Natural killer cell (primary cell): ENCODE measurements at regions not wholly inside any gene's neighbourhood (a gene's known extent, or its start where the extent isn't known, plus 50 kb on each side); places are given as distances from the start of the nearest gene placed in this dataset.

Source experiments
- ATAC-seq, 3 donors: fragments of 150-1000 bp in 2 of 3; fragments of 200-7000 bp in 1 of 3; cut with Tn5 transposase; 1 replicate in 1 of 3; 2 replicates in 2 of 3; pipeline ENCODE4 v1.10.0; 2021; ENCODE audit warnings: mild to moderate bottlenecking in 2 of 3, moderate library complexity in 2 of 3
- DNase-seq, 2 donors: peaks; one replicate each; pipeline versions ENCODE4 v3.0.0 to v3.0.0-alpha.2; 2013 to 2021; ENCODE audit warnings: mixed read lengths in 1 of 2
- H3K27ac ChIP-seq: one replicate; pipeline ENCODE4 v1.5.1; 2013; ENCODE audit warnings: mild to moderate bottlenecking, low read length
- H3K27me3 ChIP-seq: one replicate; pipeline ENCODE4 v1.6.1; 2013; ENCODE audit warnings: low read length; ENCODE audit not compliant: control insufficient read depth, insufficient read depth
- H3K36me3 ChIP-seq: one replicate; pipeline ENCODE4 v1.6.1; 2013; ENCODE audit warnings: low read length; ENCODE audit not compliant: control insufficient read depth, insufficient read depth
- H3K4me1 ChIP-seq: one replicate; pipeline ENCODE4 v1.6.1; 2013; ENCODE audit warnings: low read length; ENCODE audit not compliant: control insufficient read depth, insufficient read depth
- H3K4me3 ChIP-seq: one replicate; pipeline ENCODE4 v1.5.1; 2013; ENCODE audit warnings: low read length
- H3K9me3 ChIP-seq: one replicate; pipeline ENCODE4 v1.6.1; 2013; ENCODE audit warnings: low read length; ENCODE audit not compliant: control insufficient read depth, insufficient read depth
- H3K27ac Mint-ChIP-seq, 2 donors: one replicate each; pipeline ENCODE4 v1.8.0; 2022; ENCODE audit warnings: mild to moderate bottlenecking in 2 of 2, mixed read lengths in 2 of 2, moderate library complexity in 1 of 2
- H3K27me3 Mint-ChIP-seq, 2 donors: one replicate each; pipeline ENCODE4 v1.8.0; 2022; ENCODE audit warnings: low read depth in 2 of 2, mixed read lengths in 2 of 2
- H3K36me3 Mint-ChIP-seq: one replicate; pipeline ENCODE4 v1.8.0; 2022; ENCODE audit warnings: mixed read lengths
- H3K4me1 Mint-ChIP-seq, 2 donors: one replicate each; pipeline ENCODE4 v1.8.0; 2022; ENCODE audit warnings: mixed read lengths in 2 of 2
- H3K4me3 Mint-ChIP-seq: one replicate; pipeline ENCODE4 v1.8.0; 2022; ENCODE audit warnings: mild to moderate bottlenecking, moderate library complexity, mixed read lengths
- H3K9me3 Mint-ChIP-seq, 2 donors: one replicate each; pipeline ENCODE4 v1.8.0; 2022; ENCODE audit warnings: mixed read lengths in 2 of 2
- WGBS: methylation state at CpG from one replicate; pipeline ENCODE4 v1.1.7; 2013; ENCODE audit warnings: missing lambda C conversion rate; ENCODE audit not compliant: insufficient coverage; 5-methylcytosine and 5-hydroxymethylcytosine counted together
- intact Hi-C: fragments of 100-400 bp; cut with micrococcal nuclease; formaldehyde crosslinking; loops from one replicate; pipeline ENCODE4 v1.14.2; 2022
- TF ChIP-seq, protein P1 (sequence below): fragments of 200-600 bp; IDR thresholded peaks from one replicate; pipeline ENCODE4 v1.8.0; 2022; ENCODE audit warnings: antibody characterized with exemption

DNA sequence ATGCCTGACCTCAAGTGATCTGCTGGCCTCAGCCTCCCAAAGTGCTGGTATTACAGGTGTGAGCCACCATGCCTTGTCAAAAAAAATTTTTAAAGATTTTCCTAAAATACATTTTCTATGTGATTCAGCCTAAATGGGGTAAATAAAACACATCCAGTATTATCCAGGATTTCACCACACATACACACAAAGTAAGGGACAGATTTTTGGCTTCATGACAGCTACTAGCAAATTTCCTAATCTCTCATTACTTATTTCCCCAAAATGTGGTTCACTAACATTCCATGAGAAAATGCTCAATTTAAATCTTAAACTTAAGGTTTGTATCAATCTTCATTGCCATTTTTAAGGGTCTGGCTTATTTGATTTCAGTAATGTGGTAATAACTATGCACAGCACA, 348.5 kb upstream of the INTU start:
- Histone ChIP-seq H3K9me3 (no peaks in the 10 kb centered on the region), H3K4me3 (no peak overlapping the region), H3K27me3 (no peaks in the 10 kb centered on the region), H3K27ac (no peak overlapping the region), H3K36me3 (no peaks in the 10 kb centered on the region), H3K4me1 (no peaks in the 10 kb centered on the region)
- peaks cover 18 to 24% of the 10 kb centered on the region in 2 donors for H3K9me3 Mint-ChIP-seq
- TF ChIP-seq, protein P1, sequence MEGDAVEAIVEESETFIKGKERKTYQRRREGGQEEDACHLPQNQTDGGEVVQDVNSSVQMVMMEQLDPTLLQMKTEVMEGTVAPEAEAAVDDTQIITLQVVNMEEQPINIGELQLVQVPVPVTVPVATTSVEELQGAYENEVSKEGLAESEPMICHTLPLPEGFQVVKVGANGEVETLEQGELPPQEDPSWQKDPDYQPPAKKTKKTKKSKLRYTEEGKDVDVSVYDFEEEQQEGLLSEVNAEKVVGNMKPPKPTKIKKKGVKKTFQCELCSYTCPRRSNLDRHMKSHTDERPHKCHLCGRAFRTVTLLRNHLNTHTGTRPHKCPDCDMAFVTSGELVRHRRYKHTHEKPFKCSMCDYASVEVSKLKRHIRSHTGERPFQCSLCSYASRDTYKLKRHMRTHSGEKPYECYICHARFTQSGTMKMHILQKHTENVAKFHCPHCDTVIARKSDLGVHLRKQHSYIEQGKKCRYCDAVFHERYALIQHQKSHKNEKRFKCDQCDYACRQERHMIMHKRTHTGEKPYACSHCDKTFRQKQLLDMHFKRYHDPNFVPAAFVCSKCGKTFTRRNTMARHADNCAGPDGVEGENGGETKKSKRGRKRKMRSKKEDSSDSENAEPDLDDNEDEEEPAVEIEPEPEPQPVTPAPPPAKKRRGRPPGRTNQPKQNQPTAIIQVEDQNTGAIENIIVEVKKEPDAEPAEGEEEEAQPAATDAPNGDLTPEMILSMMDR: no peak
- no peaks in the 10 kb centered on the region for H3K4me1 Mint-ChIP-seq
- no peak for DNase-seq
- intact Hi-C loops: no loop called here
- no peaks in the 10 kb centered on the region for H3K36me3 Mint-ChIP-seq
- no peak overlapping the region for H3K4me3 Mint-ChIP-seq
- no peak overlapping the region for H3K27ac Mint-ChIP-seq
- no peaks in the 10 kb centered on the region for H3K27me3 Mint-ChIP-seq
- no peak for ATAC-seq

DNA sequence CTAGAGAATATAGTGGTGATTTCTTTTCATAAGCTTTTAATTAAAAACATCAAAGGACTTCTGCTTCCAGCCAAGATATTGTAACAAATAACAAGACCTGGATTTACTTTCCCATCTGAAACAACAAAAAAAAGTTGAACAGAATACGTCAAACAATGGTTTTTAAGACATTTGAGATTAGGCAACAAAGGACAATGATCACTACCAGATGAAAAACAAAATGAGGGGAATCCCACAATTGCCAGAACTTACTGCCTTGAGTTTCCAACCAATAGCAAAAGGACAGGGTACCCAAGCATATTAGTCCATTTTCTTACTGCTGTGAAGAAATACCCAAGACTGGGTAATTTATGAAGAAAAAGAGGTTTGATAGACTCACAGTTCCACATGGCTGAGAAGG, 341.4 kb upstream of the INTU start:
- no peaks in the 10 kb centered on the region for H3K36me3 ChIP-seq
- H3K27me3 ChIP-seq: no peaks in the 10 kb centered on the region
- no peak overlapping the region for H3K4me3 ChIP-seq
- H3K4me1 Mint-ChIP-seq: no peaks in the 10 kb centered on the region
- H3K9me3 ChIP-seq: peaks cover 22% of the 10 kb centered on the region
- DNase-seq (no peak), ATAC-seq (no peak)
- WGBS: 78% methylated on average over 1 of the region's 1 CpG
- TF ChIP-seq, protein P1: no peak
- H3K36me3 Mint-ChIP-seq: no peaks in the 10 kb centered on the region
- H3K4me3 Mint-ChIP-seq: no peak overlapping the region
- H3K9me3 Mint-ChIP-seq: peaks cover 13 to 29% of the 10 kb centered on the region in 2 donors
- H3K27me3 Mint-ChIP-seq: no peaks in the 10 kb centered on the region
- H3K27ac Mint-ChIP-seq: no peak overlapping the region
- intact Hi-C loops: no loop called here
- no peak overlapping the region for H3K27ac ChIP-seq
- H3K4me1 ChIP-seq: no peaks in the 10 kb centered on the region

DNA sequence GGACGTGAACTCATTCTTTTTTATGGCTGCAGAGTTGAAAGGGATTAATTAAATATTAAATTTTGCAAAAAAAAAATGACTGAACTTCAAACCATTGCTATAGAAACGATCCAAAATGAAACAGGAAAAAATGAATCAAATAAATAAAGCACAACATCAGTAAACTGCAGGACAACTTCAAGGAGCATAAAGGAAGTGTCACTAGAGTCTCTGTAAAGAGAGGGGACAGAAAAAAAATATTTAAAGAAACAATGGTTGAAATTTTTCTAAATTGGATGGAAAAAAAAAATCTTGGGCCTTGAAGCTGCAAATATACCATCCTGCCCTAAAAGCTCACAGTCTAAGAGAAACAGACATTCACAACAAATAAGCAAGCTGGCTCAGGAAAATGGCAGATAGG, 339.3 kb upstream of the INTU start:
- H3K36me3 ChIP-seq: no peaks in the 10 kb centered on the region
- H3K4me3 ChIP-seq: no peak overlapping the region
- H3K27me3 ChIP-seq: no peaks in the 10 kb centered on the region
- no peaks in the 10 kb centered on the region for H3K4me1 Mint-ChIP-seq
- intact Hi-C loops: no loop called here
- no peaks in the 10 kb centered on the region for H3K27me3 Mint-ChIP-seq
- H3K9me3 Mint-ChIP-seq: peaks cover 15 to 37% of the 10 kb centered on the region in 2 donors
- peaks cover 22% of the 10 kb centered on the region for H3K9me3 ChIP-seq
- ATAC-seq (no peak), DNase-seq (no peak)
- H3K27ac Mint-ChIP-seq: no peak overlapping the region
- TF ChIP-seq, protein P1: no peak
- H3K4me1 ChIP-seq: no peaks in the 10 kb centered on the region
- WGBS: 20% methylated on average over 1 of the region's 2 CpGs
- no peak overlapping the region for H3K27ac ChIP-seq
- peaks cover 7% of the 10 kb centered on the region for H3K36me3 Mint-ChIP-seq
- no peak overlapping the region for H3K4me3 Mint-ChIP-seq

DNA sequence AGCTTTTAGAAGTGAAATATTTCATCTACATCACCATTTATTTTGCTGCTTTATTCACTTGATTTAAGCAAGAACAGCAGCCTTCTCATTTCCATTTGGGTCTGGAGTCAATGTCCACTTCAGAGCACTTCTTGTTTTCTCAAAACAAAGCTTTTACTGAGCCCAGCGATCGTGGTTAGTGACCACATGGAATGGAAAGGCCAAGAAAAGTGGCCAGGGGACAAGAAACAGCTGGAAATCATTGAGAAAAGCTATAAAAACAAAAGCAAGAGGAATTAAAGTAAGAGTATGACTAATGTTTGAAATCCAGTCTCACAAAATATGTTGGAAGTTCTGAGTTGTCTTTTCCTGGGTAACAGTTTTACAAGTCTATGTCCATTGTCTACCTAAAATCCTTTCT, 328.4 kb upstream of the INTU start:
- 64% methylated on average over 2 of the region's 2 CpGs for WGBS
- H3K4me3 Mint-ChIP-seq: no peak overlapping the region
- intact Hi-C loops: no loop called here
- Histone ChIP-seq H3K4me3 (no peak overlapping the region), H3K4me1 (no peaks in the 10 kb centered on the region), H3K27me3 (no peaks in the 10 kb centered on the region), H3K27ac (no peak overlapping the region), H3K36me3 (no peaks in the 10 kb centered on the region), H3K9me3 (no peaks in the 10 kb centered on the region)
- ATAC-seq (no peak), DNase-seq (no peak)
- H3K27me3 Mint-ChIP-seq: no peaks in the 10 kb centered on the region
- TF ChIP-seq, protein P1: no peak
- peaks cover 5% of the 10 kb centered on the region for H3K36me3 Mint-ChIP-seq
- no peak overlapping the region for H3K27ac Mint-ChIP-seq
- peaks cover 15 to 23% of the 10 kb centered on the region in 2 donors for H3K9me3 Mint-ChIP-seq
- no peaks in the 10 kb centered on the region for H3K4me1 Mint-ChIP-seq
